Peyer's patch (tissue), 4 donors: ENCODE measurements at regions not wholly inside any gene's neighbourhood (a gene's known extent, or its start where the extent isn't known, plus 50 kb on each side); places are given as distances from the start of the nearest gene placed in this dataset.

ENCODE experiments used
- POLR2A ChIP-seq, 2 donors: fragments of 450-650 bp; IDR thresholded peaks; one replicate each; pipeline ENCODE4 v1.5.1; 2017; ENCODE audit warnings: antibody characterized with exemption in 2 of 2, mild to moderate bottlenecking in 2 of 2, moderate library complexity in 2 of 2
- TF ChIP-seq, protein P1 (sequence below), 6 experiments: fragments of 450-650 bp in 4 of 6; fragments of 200-600 bp in 2 of 6; sonication (generic) in 1 of 6; IDR thresholded peaks; one replicate each; pipeline ENCODE4 v1.5.1; 2017 to 2019; ENCODE audit warnings: antibody characterized with exemption in 6 of 6, mild to moderate bottlenecking in 3 of 6, moderate library complexity in 1 of 6

DNA sequence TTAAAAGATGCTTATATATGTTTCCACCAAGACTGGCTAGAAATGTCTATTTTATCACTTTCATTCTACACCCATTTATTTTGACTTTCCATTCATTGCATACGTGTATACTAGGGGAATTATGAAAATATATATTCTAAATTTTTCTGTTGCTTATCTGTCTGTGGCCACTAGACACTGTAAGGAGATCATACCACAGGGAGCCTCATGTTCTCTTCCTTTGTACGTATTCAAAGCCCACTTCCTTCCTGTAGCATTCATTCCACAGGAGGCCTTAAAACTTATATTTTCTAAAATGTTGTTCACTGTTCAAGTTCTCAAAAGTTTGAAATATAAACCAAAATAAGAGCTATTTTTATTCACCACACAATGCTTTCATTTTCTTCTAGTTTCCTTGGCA, 1848.9 kb upstream of the TENM3 start:
- TF ChIP-seq, protein P1, sequence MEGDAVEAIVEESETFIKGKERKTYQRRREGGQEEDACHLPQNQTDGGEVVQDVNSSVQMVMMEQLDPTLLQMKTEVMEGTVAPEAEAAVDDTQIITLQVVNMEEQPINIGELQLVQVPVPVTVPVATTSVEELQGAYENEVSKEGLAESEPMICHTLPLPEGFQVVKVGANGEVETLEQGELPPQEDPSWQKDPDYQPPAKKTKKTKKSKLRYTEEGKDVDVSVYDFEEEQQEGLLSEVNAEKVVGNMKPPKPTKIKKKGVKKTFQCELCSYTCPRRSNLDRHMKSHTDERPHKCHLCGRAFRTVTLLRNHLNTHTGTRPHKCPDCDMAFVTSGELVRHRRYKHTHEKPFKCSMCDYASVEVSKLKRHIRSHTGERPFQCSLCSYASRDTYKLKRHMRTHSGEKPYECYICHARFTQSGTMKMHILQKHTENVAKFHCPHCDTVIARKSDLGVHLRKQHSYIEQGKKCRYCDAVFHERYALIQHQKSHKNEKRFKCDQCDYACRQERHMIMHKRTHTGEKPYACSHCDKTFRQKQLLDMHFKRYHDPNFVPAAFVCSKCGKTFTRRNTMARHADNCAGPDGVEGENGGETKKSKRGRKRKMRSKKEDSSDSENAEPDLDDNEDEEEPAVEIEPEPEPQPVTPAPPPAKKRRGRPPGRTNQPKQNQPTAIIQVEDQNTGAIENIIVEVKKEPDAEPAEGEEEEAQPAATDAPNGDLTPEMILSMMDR (IDR thresholded peaks at IDR 0.05), result no peak
- no peak for TF ChIP-seq POLR2A (IDR thresholded peaks at IDR 0.05)
